K562 (cell line): ENCODE measurements at regions not wholly inside any gene's neighbourhood (a gene's known extent, or its start where the extent isn't known, plus 50 kb on each side); places are given as distances from the start of the nearest gene placed in this dataset.

Source experiments
- ATAC-seq: fragments of 200-7000 bp; cut with Tn5 transposase; 3 replicates; pipeline ENCODE4 v1.9.1; 2020; ENCODE audit warnings: moderate library complexity
- BruUV-seq: library from RNA; stranded (reverse); fragments of 400-500 nt; replicated peaks from 2 replicates; lab custom pipeline; 2021; lab: Mats Ljungman, UMichigan
- CTCF ChIA-PET: fragments of 300-600 bp; formaldehyde crosslinking; extraction: SDS; loops from one replicate; lab custom pipeline; 2021; ENCODE audit warnings: low intra/inter-chr PET ratio; lab: Yijun Ruan, JAX
- POLR2A ChIA-PET: fragments of 300-600, 350-650 bp; sonication (Branson Sonifier 250); formaldehyde crosslinking; extraction: SDS; loops from one replicate; lab custom pipeline; 2021; ENCODE audit warnings: antibody characterized with exemption, inconsistent platforms; lab: Yijun Ruan, JAX
- DNase-seq, 4 experiments: peaks; one replicate each; pipeline versions ENCODE4 v3.0.0 to v3.0.0-alpha.2; 2011 to 2018; ENCODE audit warnings: low spot score in 3 of 4, mixed read lengths in 3 of 4; ENCODE audit errors: extremely low read depth in 1 of 4
- FAIRE-seq: peaks from 2 replicates; lab custom pipeline; 2011; peaks lifted over from hg19 to GRCh38; lab: Jason Lieb, UNC
- H2AFZ ChIP-seq: 2 replicates; pipeline ENCODE4 v1.6.0; 2011; ENCODE audit warnings: low read depth, low read length, control low read depth, inconsistent platforms
- H3K27ac ChIP-seq: fragments of 200-600 bp; 3 replicates; pipeline ENCODE4 v1.8.0; 2011; ENCODE audit warnings: low read depth, mild to moderate bottlenecking, control low read depth, inconsistent platforms, low read length, moderate library complexity, mixed read lengths; ENCODE audit errors: extremely low read depth
- H3K27me3 ChIP-seq, 2 experiments: fragments of 300-600 bp in 1 of 2; 2 replicates in 1 of 2; 3 replicates in 1 of 2; pipeline versions ENCODE4 v1.6.0 to v1.8.0; 2011; ENCODE audit warnings: inconsistent platforms in 2 of 2, low read length in 2 of 2, mild to moderate bottlenecking in 1 of 2, mixed read lengths in 1 of 2, moderate library complexity in 1 of 2; ENCODE audit not compliant: control insufficient read depth in 2 of 2, insufficient read depth in 2 of 2
- H3K36me3 ChIP-seq: fragments of 300-600 bp; 3 replicates; pipeline ENCODE4 v1.8.0; 2011; ENCODE audit warnings: mild to moderate bottlenecking, low read length, inconsistent platforms; ENCODE audit not compliant: control insufficient read depth, insufficient read depth
- H3K4me1 ChIP-seq, 2 experiments: fragments of 200-600 bp in 1 of 2; replicated peaks in 1 of 2; 2 replicates in 1 of 2; 3 replicates in 1 of 2; pipeline versions ENCODE4 v1.5.1 to v1.8.0; 2011; ENCODE audit warnings: inconsistent platforms in 2 of 2, low read length in 2 of 2, mild to moderate bottlenecking in 1 of 2, mixed read lengths in 1 of 2, moderate library complexity in 1 of 2; ENCODE audit not compliant: control insufficient read depth in 2 of 2, insufficient read depth in 2 of 2
- H3K4me2 ChIP-seq: 2 replicates; pipeline ENCODE4 v1.6.1; 2011; ENCODE audit warnings: low read length, control low read depth, inconsistent platforms, mixed read lengths; ENCODE audit not compliant: insufficient read depth
- H3K4me3 ChIP-seq: fragments of 200-600 bp; sonication (generic), shearing (Covaris generic); 2 replicates; pipeline ENCODE4 v1.5.1; 2016; ENCODE audit warnings: control low read depth, inconsistent platforms
- H3K79me2 ChIP-seq: fragments of 200-600 bp; 3 replicates; pipeline ENCODE4 v1.8.0; 2011; ENCODE audit warnings: low read length, inconsistent platforms; ENCODE audit not compliant: control insufficient read depth, insufficient read depth
- H3K9ac ChIP-seq, 2 experiments: 2 replicates each; pipeline versions ENCODE4 v1.6.0 to v1.6.1; 2011; ENCODE audit warnings: low read depth in 2 of 2, low read length in 2 of 2, control low read depth in 1 of 2, inconsistent platforms in 1 of 2, mild to moderate bottlenecking in 1 of 2, mixed read lengths in 1 of 2; ENCODE audit not compliant: insufficient read depth in 1 of 2
- H3K9me1 ChIP-seq: one replicate; pipeline ENCODE4 v1.6.0; 2011; ENCODE audit warnings: inconsistent platforms, mild to moderate bottlenecking, low read length, moderate library complexity; ENCODE audit not compliant: control insufficient read depth, insufficient read depth
- H3K9me3 ChIP-seq: replicated peaks from 2 replicates; pipeline ENCODE4 v1.5.1; 2011; ENCODE audit warnings: low read depth, low read length, inconsistent platforms; ENCODE audit not compliant: control insufficient read depth, insufficient read depth
- H4K20me1 ChIP-seq: replicated peaks from 2 replicates; pipeline ENCODE4 v1.6.1; 2011; ENCODE audit warnings: low read length, inconsistent platforms, mixed read lengths; ENCODE audit not compliant: control insufficient read depth, insufficient read depth
- FUS ChIP-seq: fragments of 200-400 bp; formaldehyde crosslinking; optimal IDR thresholded peaks from 2 replicates; pipeline ENCODE3; 2017; ENCODE audit warnings: low read depth, low read length
- NR4A1 ChIP-seq, 2 experiments: fragments of 250-450 bp in 1 of 2; fragments of 450-650 bp in 1 of 2; sonication (Bioruptor Pico) in 1 of 2; IDR thresholded peaks; 2 replicates each; pipeline versions ENCODE4 v1.4.0 to v1.6.1; 2016 to 2020; ENCODE audit warnings: mild to moderate bottlenecking in 2 of 2, missing compliant biosample characterization in 1 of 2, missing genetic modification characterization in 1 of 2, moderate library complexity in 1 of 2
- ZNF121 ChIP-seq: sonication (generic); formaldehyde crosslinking; conservative IDR thresholded peaks from 2 replicates; pipeline ENCODE4 v1.8.0; 2022; ENCODE audit warnings: missing genetic modification reagents
- ZNF592 ChIP-seq: fragments of 450-650 bp; IDR thresholded peaks from 2 replicates; pipeline ENCODE4 v1.6.1; 2017; ENCODE audit warnings: antibody characterized with exemption, mild to moderate bottlenecking
- WGBS: fragments of 100-300 bp; shearing (Covaris generic); methylation state at CpG from one replicate; pipeline ENCODE4 v1.1.6; 2016; ENCODE audit warnings: low coverage, mixed read lengths; ENCODE audit not compliant: insufficient coverage; ENCODE audit errors: missing lambda C conversion rate; 5-methylcytosine and 5-hydroxymethylcytosine counted together
- in situ Hi-C: fragments of 300-500 bp; cut with MboI; formaldehyde crosslinking; loops from 4 replicates; pipeline ENCODE4 v1.15.0; 2018; ENCODE audit warnings: inconsistent platforms, mixed read lengths
- intact Hi-C: fragments of 100-400 bp; cut with micrococcal nuclease; formaldehyde crosslinking; loops from 2 replicates; pipeline ENCODE4 v1.14.2; 2022
- TF ChIP-seq, protein P1 (sequence below): fragments of 450-650 bp; IDR thresholded peaks from 2 replicates; pipeline ENCODE4 v1.6.1; 2018; ENCODE audit not compliant: partially characterized antibody

DNA sequence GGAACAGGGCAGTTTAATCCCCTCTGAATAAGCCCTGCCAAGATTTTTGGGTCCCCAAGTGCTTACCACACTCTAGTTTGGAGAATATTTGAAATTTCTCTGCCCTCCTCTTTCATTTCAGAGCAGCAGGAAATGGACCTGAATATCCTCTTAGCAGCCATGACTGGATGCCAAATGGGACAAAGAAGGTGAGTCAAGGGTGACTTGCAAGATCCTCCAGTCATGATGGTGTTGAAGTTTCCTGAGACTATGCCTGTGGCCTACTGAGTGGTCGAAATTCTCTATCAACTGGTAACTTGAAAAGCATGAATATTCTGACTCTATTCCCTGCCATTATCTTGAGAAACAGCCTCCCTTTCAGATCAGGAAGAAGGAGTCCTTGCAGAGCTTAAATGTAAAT, 1674.7 kb upstream of the SEL1L start:
- Histone ChIP-seq H3K9me1 (no peaks in the 10 kb centered on the region), H3K4me3 (no peak overlapping the region), H3K9me3 (no peaks in the 10 kb centered on the region), H3K4me2 (no peak overlapping the region), H2AFZ (no peak overlapping the region), H3K36me3 (no peaks in the 10 kb centered on the region), H4K20me1 (no peaks in the 10 kb centered on the region), H3K79me2 (no peaks in the 10 kb centered on the region), H3K27ac (no peak overlapping the region), H3K27me3 (no peaks in the 10 kb centered on the region), H3K4me1 (no peaks in the 10 kb centered on the region), H3K9ac (no peak overlapping the region)
- ChIA-PET POLR2A (no interaction called here), CTCF (no interaction called here)
- ATAC-seq (no peak), FAIRE-seq (no peak), DNase-seq (no peak)
- TF ChIP-seq ZNF592 = no peak
- TF ChIP-seq FUS = no peak
- TF ChIP-seq NR4A1 (CRISPR knock-in tag; IDR thresholded peaks at IDR 0.05) = no peak
- no peak for TF ChIP-seq NR4A1 (tag; IDR thresholded peaks at IDR 0.05)
- TF ChIP-seq, protein P1, sequence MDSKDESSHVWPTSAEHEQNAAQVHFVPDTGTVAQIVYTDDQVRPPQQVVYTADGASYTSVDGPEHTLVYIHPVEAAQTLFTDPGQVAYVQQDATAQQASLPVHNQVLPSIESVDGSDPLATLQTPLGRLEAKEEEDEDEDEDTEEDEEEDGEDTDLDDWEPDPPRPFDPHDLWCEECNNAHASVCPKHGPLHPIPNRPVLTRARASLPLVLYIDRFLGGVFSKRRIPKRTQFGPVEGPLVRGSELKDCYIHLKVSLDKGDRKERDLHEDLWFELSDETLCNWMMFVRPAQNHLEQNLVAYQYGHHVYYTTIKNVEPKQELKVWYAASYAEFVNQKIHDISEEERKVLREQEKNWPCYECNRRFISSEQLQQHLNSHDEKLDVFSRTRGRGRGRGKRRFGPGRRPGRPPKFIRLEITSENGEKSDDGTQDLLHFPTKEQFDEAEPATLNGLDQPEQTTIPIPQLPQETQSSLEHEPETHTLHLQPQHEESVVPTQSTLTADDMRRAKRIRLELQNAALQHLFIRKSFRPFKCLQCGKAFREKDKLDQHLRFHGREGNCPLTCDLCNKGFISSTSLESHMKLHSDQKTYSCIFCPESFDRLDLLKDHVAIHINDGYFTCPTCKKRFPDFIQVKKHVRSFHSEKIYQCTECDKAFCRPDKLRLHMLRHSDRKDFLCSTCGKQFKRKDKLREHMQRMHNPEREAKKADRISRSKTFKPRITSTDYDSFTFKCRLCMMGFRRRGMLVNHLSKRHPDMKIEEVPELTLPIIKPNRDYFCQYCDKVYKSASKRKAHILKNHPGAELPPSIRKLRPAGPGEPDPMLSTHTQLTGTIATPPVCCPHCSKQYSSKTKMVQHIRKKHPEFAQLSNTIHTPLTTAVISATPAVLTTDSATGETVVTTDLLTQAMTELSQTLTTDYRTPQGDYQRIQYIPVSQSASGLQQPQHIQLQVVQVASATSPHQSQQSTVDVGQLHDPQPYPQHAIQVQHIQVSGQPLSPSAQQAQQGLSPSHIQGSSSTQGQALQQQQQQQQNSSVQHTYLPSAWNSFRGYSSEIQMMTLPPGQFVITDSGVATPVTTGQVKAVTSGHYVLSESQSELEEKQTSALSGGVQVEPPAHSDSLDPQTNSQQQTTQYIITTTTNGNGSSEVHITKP = no peak
- no peak for TF ChIP-seq ZNF121
- intact Hi-C loops = no loop called here
- in situ Hi-C loops = no loop called here
- WGBS = 0% methylated on average over 1 of the region's 1 CpG
- no TSS peak for BruUV-seq
